ENCODE measurements at regions not wholly inside any gene's neighbourhood (a gene's known extent, or its start where the extent isn't known, plus 50 kb on each side); places are given as distances from the start of the nearest gene placed in this dataset.

DNA sequence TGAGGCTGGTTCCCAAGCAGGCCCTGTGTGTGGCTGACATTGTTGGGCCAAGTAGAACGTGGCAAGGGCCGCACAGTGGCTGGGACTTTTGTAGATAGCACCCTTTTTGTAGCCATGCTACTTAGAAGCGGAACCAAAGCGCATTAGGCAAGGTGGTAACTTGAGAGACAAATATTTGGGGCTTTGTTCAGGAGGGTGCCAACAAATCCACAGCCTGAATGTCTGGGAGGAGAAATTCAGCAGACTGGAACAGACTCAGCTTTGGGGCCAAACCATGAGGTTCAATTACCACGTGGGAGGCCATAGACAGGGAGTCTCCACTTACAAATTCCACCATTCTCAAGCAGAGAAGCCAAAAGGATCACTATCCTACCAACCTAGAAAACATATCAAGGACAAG, 183.7 kb downstream of the RGS9 start:
- Mint-ChIP-seq H3K27ac (ENCODE audit: unreplicated experiment) (no peak overlapping the region), H3K4me3 (no peak overlapping the region), H3K4me1 (no peaks in the 10 kb centered on the region), H3K27me3 (ENCODE audit: low read depth) (no peaks in the 10 kb centered on the region), H3K9me3 (peaks cover 9% of the 10 kb centered on the region), H3K36me3 (ENCODE audit: low read depth) (no peaks in the 10 kb centered on the region)
- TF ChIP-seq, protein P1, sequence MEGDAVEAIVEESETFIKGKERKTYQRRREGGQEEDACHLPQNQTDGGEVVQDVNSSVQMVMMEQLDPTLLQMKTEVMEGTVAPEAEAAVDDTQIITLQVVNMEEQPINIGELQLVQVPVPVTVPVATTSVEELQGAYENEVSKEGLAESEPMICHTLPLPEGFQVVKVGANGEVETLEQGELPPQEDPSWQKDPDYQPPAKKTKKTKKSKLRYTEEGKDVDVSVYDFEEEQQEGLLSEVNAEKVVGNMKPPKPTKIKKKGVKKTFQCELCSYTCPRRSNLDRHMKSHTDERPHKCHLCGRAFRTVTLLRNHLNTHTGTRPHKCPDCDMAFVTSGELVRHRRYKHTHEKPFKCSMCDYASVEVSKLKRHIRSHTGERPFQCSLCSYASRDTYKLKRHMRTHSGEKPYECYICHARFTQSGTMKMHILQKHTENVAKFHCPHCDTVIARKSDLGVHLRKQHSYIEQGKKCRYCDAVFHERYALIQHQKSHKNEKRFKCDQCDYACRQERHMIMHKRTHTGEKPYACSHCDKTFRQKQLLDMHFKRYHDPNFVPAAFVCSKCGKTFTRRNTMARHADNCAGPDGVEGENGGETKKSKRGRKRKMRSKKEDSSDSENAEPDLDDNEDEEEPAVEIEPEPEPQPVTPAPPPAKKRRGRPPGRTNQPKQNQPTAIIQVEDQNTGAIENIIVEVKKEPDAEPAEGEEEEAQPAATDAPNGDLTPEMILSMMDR (conservative IDR thresholded peaks at IDR 0.05), result no peak
- no peak for DNase-seq (ENCODE audit: low read depth, low spot score)

DNA sequence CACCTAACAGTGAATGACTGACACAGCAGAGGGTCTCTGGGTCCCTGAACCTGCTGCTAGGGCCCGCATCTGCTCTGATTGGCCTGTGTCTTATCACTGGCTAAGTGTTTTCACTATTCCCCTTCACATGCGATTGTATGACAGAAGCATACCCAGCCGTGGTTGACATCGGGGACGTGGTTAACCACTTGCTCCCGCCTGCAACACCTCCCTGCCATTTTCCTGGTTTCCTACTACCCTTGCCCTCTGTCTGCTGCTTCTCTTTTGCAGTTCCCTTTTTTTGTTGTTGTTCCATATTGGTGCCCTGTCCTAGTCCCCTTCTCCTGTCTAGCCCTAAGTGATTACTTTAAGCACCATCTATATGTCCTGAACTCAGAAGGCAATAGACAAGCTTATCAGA, 177.0 kb downstream of the RGS9 start:
- H3K9me3 Mint-ChIP-seq, result no peaks in the 10 kb centered on the region
- TF ChIP-seq, protein P1 (conservative IDR thresholded peaks at IDR 0.05), result no peak
- H3K27ac Mint-ChIP-seq (ENCODE audit: unreplicated experiment), result no peak overlapping the region
- no peaks in the 10 kb centered on the region for H3K4me1 Mint-ChIP-seq
- no peaks in the 10 kb centered on the region for H3K27me3 Mint-ChIP-seq (ENCODE audit: low read depth)
- no peak for DNase-seq (ENCODE audit: low read depth, low spot score)
- H3K4me3 Mint-ChIP-seq, result no peak overlapping the region
- H3K36me3 Mint-ChIP-seq (ENCODE audit: low read depth), result no peaks in the 10 kb centered on the region

DNA sequence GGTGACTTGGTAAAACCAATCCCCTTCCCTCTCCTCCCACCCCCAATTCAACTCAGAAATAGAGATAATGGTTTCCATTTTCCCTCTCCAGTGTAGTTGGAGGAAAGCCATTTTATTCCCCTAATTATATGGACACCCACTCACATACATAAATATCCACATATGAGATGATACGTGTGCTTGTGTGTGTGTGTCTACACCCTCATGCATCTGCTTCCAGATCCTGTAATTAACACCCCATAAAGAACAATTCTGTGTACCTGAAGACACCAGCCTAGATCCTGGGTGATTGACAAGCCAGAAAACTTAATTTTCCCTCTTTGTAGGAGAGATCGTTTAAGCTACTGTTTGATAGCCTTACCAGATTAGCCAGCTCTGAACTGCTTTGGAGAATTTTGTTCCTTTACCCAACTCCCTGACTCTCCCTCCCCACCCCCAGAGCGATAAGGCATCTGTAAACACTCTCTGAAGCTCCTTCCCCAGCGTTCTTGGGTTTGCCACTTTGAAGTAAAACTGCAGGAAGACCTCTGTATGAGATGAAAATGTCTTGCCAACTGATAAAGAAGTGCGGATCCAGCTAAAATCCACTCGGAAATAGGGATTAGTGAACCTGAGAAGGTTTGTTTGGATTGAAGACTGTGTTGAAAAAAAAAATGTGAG, 175.7 kb downstream of the RGS9 start:
- H3K4me3 Mint-ChIP-seq, result no peak overlapping the region
- H3K9me3 Mint-ChIP-seq, result no peaks in the 10 kb centered on the region
- no peaks in the 10 kb centered on the region for H3K36me3 Mint-ChIP-seq (ENCODE audit: low read depth)
- no peaks in the 10 kb centered on the region for H3K27me3 Mint-ChIP-seq (ENCODE audit: low read depth)
- no peak overlapping the region for H3K27ac Mint-ChIP-seq (ENCODE audit: unreplicated experiment)
- TF ChIP-seq, protein P1 (conservative IDR thresholded peaks at IDR 0.05), result no peak
- DNase-seq (ENCODE audit: low read depth, low spot score), result no peak
- H3K4me1 Mint-ChIP-seq, result no peaks in the 10 kb centered on the region

DNA sequence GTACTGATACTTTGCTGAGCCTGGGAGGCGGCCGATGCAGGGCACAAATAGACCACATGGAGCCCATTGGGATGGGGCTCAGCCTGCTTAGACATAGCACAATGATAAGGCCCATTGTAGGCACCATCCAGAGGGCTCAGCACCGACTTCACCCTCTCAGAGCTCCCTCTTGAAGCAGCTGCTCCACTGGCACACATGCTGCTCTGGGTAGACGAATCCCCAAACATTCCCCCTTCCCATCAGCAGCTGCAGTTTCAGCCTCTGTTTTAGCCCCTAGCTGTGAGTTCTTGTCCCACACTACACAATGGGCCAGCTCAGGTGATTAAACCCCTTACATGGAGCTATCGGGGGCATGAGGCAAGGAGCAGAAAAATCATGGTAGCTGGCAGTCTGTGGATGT, 174.1 kb downstream of the RGS9 start:
- Mint-ChIP-seq H3K27me3 (ENCODE audit: low read depth) (no peaks in the 10 kb centered on the region), H3K36me3 (ENCODE audit: low read depth) (no peaks in the 10 kb centered on the region), H3K4me3 (no peak overlapping the region), H3K9me3 (no peaks in the 10 kb centered on the region), H3K27ac (ENCODE audit: unreplicated experiment) (no peak overlapping the region), H3K4me1 (peaks cover 10% of the 10 kb centered on the region)
- TF ChIP-seq, protein P1 (conservative IDR thresholded peaks at IDR 0.05), result no peak
- DNase-seq (ENCODE audit: low read depth, low spot score), result no peak

DNA sequence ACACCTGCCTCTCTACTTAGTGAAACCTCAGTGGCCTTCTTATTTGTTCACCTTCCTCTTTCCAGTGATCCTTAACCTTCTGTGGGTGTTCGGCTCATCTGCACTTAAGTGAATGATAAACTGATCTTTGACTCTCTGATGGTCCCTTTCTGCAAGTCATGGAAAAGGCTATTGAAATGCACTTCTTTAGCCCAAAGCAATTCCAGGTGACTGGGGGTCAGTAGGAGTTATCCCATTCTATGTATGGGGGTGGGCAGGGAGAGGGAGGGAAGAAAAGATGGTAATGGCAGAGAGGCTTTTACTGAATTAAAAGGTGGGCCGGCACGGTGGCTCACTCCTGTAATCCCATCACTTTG, 170.8 kb downstream of the RGS9 start:
- Mint-ChIP-seq H3K4me1 (peaks cover 10% of the 10 kb centered on the region), H3K9me3 (peaks cover 3% of the 10 kb centered on the region)

More for the DNA sequence above, 170.8 kb downstream of the RGS9 start:
- H3K4me3 Mint-ChIP-seq, result no peak overlapping the region
- H3K27ac Mint-ChIP-seq (ENCODE audit: unreplicated experiment), result no peak overlapping the region
- DNase-seq (ENCODE audit: low read depth, low spot score), result no peak
- H3K36me3 Mint-ChIP-seq (ENCODE audit: low read depth), result peaks cover under 1% of the 10 kb centered on the region
- no peaks in the 10 kb centered on the region for H3K27me3 Mint-ChIP-seq (ENCODE audit: low read depth)
- TF ChIP-seq, protein P1 (conservative IDR thresholded peaks at IDR 0.05), result no peak

Data from neural crest cell (in vitro differentiated cells).